HUES48 (cell line): ENCODE measurements at regions not wholly inside any gene's neighbourhood (a gene's known extent, or its start where the extent isn't known, plus 50 kb on each side); places are given as distances from the start of the nearest gene placed in this dataset.

Source experiments
- H3K27ac ChIP-seq: one replicate; pipeline ENCODE4 v1.7.0; 2013; ENCODE audit warnings: low read depth, low read length, inconsistent platforms
- H3K27me3 ChIP-seq: 2 replicates; pipeline ENCODE4 v1.6.1; 2013; ENCODE audit warnings: mild to moderate bottlenecking, low read length; ENCODE audit not compliant: control insufficient read depth, insufficient read depth
- H3K36me3 ChIP-seq: 2 replicates; pipeline ENCODE4 v1.6.1; 2013; ENCODE audit warnings: low read length; ENCODE audit not compliant: control insufficient read depth, insufficient read depth
- H3K4me1 ChIP-seq: 2 replicates; pipeline ENCODE4 v1.6.1; 2013; ENCODE audit warnings: mild to moderate bottlenecking, low read length; ENCODE audit not compliant: control insufficient read depth, insufficient read depth
- H3K4me3 ChIP-seq: 2 replicates; pipeline ENCODE4 v1.5.1; 2013; ENCODE audit warnings: mild to moderate bottlenecking, low read depth, low read length
- H3K9ac ChIP-seq: 2 replicates; pipeline ENCODE4 v1.6.1; 2013; ENCODE audit warnings: mild to moderate bottlenecking, low read depth, low read length, moderate library complexity
- H3K9me3 ChIP-seq: 2 replicates; pipeline ENCODE4 v1.6.1; 2013; ENCODE audit warnings: low read length; ENCODE audit not compliant: control insufficient read depth, insufficient read depth

- Histone ChIP-seq H3K9me3 (no peaks in the 10 kb centered on the region), H3K4me3 (no peak overlapping the region), H3K36me3 (no peaks in the 10 kb centered on the region), H3K4me1 (no peaks in the 10 kb centered on the region), H3K27me3 (no peaks in the 10 kb centered on the region), H3K27ac (no peak overlapping the region), H3K9ac (no peak overlapping the region)
Observed at GRCh38 chr15:91801836-91802534, 51.5 kb upstream of the SLCO3A1 start.

- no peak overlapping the region for H3K27ac ChIP-seq
Observed at GRCh38 chr15:91803260-91803659, 50.2 kb upstream of the SLCO3A1 start.

More at GRCh38 chr15:91803260-91803659, 50.2 kb upstream of the SLCO3A1 start:
- Histone ChIP-seq H3K9me3 (no peaks in the 10 kb centered on the region), H3K36me3 (no peaks in the 10 kb centered on the region), H3K4me3 (no peak overlapping the region), H3K4me1 (no peaks in the 10 kb centered on the region), H3K27me3 (no peaks in the 10 kb centered on the region), H3K9ac (no peak overlapping the region)
